Choroid plexus epithelial cell (primary cell): ENCODE measurements at regions not wholly inside any gene's neighbourhood (a gene's known extent, or its start where the extent isn't known, plus 50 kb on each side); places are given as distances from the start of the nearest gene placed in this dataset.

Experiments used
- DNase-seq: peaks from one replicate; pipeline ENCODE4 v3.0.0-alpha.2; 2010; ENCODE audit warnings: low read depth
- H3K4me3 ChIP-seq: 2 replicates; pipeline ENCODE4 v1.5.1; 2011; ENCODE audit warnings: low read depth, mild to moderate bottlenecking, control low read depth, low read length, moderate library complexity
- TF ChIP-seq, protein P1 (sequence below): conservative IDR thresholded peaks from 2 replicates; pipeline ENCODE4 v1.5.1; 2011; ENCODE audit warnings: low read depth, mild to moderate bottlenecking, control low read depth, inconsistent platforms, low read length, moderate library complexity

DNA sequence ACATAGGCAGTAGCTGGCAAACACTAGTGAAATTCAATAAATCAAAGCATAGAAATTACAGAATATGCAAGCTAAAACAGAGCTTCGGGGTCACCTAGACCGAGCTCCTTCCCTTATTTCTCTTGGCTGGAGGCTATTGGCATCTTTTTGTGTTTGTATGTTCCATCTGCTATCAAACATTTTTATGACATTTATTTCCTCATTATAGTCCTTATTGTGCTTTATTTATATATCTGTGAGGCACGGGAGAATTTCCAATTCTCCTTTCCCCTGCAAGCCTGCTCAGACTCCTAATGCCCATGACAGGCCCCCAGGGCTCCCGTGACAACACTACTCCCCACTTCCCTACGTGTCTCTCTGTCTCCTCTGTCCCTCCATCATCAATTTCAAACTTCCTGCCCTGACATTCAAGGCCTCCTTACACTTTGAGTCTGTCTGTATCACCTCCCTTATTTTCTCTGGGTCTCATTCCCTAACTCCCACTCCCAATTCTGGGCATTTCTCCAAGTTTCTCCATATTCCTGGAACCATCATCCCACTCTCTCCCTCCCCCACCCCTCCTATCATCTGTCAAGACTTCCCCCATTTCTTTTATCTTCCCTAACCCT is 316.9 kb downstream of the OSR1 start:
- H3K4me3 ChIP-seq, result no peak overlapping the region
- DNase-seq, result no peak
- TF ChIP-seq, protein P1, sequence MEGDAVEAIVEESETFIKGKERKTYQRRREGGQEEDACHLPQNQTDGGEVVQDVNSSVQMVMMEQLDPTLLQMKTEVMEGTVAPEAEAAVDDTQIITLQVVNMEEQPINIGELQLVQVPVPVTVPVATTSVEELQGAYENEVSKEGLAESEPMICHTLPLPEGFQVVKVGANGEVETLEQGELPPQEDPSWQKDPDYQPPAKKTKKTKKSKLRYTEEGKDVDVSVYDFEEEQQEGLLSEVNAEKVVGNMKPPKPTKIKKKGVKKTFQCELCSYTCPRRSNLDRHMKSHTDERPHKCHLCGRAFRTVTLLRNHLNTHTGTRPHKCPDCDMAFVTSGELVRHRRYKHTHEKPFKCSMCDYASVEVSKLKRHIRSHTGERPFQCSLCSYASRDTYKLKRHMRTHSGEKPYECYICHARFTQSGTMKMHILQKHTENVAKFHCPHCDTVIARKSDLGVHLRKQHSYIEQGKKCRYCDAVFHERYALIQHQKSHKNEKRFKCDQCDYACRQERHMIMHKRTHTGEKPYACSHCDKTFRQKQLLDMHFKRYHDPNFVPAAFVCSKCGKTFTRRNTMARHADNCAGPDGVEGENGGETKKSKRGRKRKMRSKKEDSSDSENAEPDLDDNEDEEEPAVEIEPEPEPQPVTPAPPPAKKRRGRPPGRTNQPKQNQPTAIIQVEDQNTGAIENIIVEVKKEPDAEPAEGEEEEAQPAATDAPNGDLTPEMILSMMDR, result no peak

DNA sequence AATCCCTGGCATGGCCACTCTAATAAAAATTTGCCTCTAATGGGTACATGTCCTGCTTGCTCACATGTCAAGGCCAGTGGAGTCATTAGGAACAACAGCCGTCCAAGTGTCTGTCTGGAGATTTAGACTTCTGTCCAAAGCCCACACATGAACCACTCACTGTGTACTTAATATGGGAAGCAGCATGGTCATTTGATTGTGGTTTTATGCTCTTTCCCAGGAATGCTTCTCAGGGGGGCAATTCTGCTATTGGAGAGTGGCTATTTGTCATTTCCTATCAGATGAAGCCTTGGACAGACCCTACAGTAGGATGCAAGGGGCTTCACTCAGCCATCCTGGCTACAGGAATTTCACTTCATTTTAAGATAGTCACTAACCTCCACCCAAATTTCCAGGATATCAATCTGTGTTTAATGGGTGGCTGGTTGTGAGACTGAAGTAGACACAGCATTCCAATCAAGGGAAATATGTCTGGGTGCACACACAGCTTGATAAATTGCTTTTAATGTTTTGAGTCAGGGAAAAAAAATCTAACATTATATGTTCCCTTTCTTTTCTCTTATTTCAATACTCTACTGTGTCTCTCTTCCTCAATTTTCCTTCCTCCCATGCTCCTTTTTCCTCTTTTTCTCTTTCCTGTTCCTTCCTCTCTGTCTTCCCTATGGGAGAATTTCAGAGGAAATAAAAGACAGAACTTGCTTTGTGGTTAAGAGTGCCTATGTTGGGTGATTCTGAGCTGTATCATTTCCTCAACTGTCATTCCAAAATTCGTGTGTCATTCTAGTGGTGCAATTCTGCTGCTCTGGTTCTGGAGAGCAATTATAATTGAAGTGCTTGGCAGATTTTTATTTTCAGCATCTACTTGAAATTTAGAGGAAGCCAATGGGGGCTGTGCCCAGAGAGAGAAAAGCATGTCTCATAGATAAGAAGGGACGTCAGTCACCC is 320.1 kb downstream of the OSR1 start:
- TF ChIP-seq, protein P1, result no peak
- H3K4me3 ChIP-seq, result no peak overlapping the region
- peak; percentile 66 for DNase-seq

DNA sequence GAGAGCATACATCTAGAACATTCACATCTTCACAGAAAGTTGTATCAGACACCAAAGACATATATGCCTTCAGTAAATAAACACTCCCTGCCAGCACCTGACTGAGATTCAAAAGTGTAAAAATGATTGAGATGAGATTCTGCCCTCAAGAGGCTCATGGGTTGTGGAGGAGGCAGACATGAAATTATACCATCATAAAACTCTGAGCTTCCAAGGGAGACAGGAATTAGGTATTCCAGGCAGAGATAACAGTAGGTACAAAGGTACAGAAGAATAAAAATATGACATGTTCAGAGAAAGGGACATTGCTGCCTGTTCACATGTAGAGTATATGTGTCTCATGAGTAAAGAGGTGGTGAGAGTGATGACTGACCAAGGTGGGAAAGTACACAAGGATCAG is 322.3 kb downstream of the OSR1 start:
- DNase-seq, result no peak
- H3K4me3 ChIP-seq, result no peak overlapping the region
- TF ChIP-seq, protein P1, result no peak

DNA sequence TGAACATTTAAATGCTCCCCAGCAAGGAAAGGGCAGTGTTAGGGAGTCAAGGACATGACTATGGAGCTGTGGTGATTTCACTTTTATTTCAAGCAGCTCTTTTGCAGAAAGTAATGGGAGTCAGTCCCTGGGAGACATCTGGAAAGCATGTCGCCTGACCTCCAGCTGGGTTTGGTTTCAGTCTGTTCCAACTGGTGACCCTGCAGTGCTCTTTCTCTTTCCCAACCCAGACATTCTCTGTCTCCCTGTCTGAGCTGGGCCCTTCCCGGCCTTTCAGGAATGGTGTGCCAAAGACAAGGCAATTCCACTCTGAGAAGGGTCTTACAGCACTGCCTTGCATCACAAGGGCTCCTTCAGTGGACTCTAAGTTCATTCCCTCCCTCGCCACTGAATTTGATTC is 323.2 kb downstream of the OSR1 start:
- DNase-seq, result peak; percentile 85
- TF ChIP-seq, protein P1, result no peak
- H3K4me3 ChIP-seq, result no peak overlapping the region

DNA sequence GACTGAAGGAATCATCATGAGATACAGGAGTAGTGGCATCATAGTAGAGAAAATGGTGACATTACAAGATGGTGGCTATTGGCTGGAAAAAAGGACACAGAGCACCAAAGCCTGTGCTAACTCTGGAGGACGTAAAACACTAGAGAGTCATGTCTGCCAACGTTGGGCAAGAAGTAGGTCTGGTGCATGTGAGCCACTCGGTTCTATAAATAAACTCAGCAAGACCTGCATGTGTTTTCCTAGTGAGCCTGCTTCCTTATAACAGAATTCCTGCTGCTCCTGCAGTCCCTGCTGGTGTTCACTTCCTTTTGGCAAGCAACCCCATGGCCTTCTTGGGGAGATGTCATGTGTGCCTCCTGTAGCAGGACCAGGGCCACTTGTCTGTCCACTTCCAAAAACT is 325.2 kb downstream of the OSR1 start:
- TF ChIP-seq, protein P1, result no peak
- H3K4me3 ChIP-seq, result no peak overlapping the region
- DNase-seq, result peak; percentile 38

DNA sequence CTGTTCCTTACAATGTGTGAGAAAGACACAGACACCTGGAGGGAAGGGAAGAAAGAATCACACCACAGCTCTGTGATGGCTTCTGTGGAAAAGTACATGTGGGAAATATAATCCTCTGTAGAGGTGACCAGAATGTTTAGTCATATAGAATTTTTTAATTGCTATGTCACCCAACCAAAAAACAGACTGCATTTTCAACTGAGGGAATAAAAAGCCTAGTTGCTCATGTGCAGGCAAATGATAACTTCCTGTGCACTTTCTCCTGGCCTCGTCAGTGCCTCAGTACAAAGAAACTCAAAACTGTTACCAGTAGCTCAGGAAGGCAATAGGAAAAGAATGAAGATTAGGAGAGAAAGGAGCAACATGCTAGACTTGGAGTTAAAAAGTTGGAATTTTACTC is 326.8 kb downstream of the OSR1 start:
- H3K4me3 ChIP-seq, result no peak overlapping the region
- TF ChIP-seq, protein P1, result no peak
- DNase-seq, result no peak

DNA sequence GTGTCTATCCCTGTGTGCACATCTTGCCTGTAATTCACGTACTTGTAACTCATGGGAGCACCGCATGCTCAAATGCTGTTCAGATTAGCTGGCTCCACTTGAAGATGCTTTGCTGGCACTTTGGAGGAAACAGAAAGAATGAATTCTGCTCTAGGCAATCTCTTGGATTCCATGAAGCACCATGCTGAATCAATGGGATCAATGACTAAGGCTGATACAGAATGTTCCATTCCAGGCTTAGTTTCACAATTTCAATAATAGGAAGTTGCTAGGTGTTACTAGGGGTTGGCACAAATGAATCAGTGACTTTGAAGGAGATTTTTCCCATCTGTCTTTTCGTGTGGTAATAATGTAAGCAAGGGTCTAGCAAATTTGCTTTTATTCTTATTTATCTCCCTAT is 328.8 kb downstream of the OSR1 start:
- TF ChIP-seq, protein P1, result no peak
- DNase-seq, result no peak
- H3K4me3 ChIP-seq, result no peak overlapping the region
